Esophagus squamous epithelium (tissue), 5 donors: ENCODE measurements at regions not wholly inside any gene's neighbourhood (a gene's known extent, or its start where the extent isn't known, plus 50 kb on each side); places are given as distances from the start of the nearest gene placed in this dataset.

Source experiments
- DNase-seq: peaks from one replicate; lab custom pipeline; 2025; lab: John Stamatoyannopoulos, UW
- H3K27ac ChIP-seq, 4 donors: fragments of 200-600 bp; sonication (generic); one replicate each; pipeline ENCODE4 v1.5.1; 2016 to 2019; ENCODE audit warnings: mild to moderate bottlenecking in 1 of 4
- H3K27me3 ChIP-seq, 4 donors: fragments of 200-600 bp; sonication (generic); 1 replicate in 3 of 4; 2 replicates in 1 of 4; pipeline versions ENCODE4 v1.5.1 to v1.6.0; 2017 to 2021; ENCODE audit warnings: antibody characterized with exemption in 1 of 4
- H3K36me3 ChIP-seq, 3 donors: fragments of 200-600 bp; sonication (generic); one replicate each; pipeline ENCODE4 v1.5.1; 2016 to 2019
- H3K4me1 ChIP-seq, 3 donors: fragments of 200-600 bp; sonication (generic); one replicate each; pipeline ENCODE4 v1.5.1; 2017 to 2019
- H3K4me3 ChIP-seq, 4 donors: fragments of 200-600 bp; sonication (generic); 1 replicate in 3 of 4; 2 replicates in 1 of 4; pipeline ENCODE4 v1.5.1; 2016 to 2019; ENCODE audit warnings: mild to moderate bottlenecking in 2 of 4, moderate library complexity in 1 of 4
- H3K9me3 ChIP-seq, 3 donors: fragments of 200-600 bp; sonication (generic); one replicate each; pipeline ENCODE4 v1.5.1; 2016 to 2019
- POLR2A ChIP-seq, 4 donors: fragments of 450-650 bp; IDR thresholded peaks; one replicate each; pipeline ENCODE4 v1.6.1; 2017; ENCODE audit warnings: antibody characterized with exemption in 4 of 4, mild to moderate bottlenecking in 4 of 4, moderate library complexity in 3 of 4
- WGBS, 2 donors: methylation state at CpG; one replicate each; pipeline ENCODE4 v1.1.5; 2018; 5-methylcytosine and 5-hydroxymethylcytosine counted together
- intact Hi-C: fragments of 100-400 bp; cut with DNase I; formaldehyde crosslinking; loops from one replicate; pipeline ENCODE4 v1.15.0; 2022
- TF ChIP-seq, protein P1 (sequence below), 6 experiments: fragments of 450-650 bp in 4 of 6; fragments of 200-600 bp in 2 of 6; sonication (generic) in 2 of 6; IDR thresholded peaks; one replicate each; pipeline ENCODE4 v1.5.1; 2016 to 2019; ENCODE audit warnings: antibody characterized with exemption in 6 of 6, mild to moderate bottlenecking in 4 of 6, moderate library complexity in 4 of 6
- donor health status: DM: yes; HTN: yes; CAD: no.

DNA sequence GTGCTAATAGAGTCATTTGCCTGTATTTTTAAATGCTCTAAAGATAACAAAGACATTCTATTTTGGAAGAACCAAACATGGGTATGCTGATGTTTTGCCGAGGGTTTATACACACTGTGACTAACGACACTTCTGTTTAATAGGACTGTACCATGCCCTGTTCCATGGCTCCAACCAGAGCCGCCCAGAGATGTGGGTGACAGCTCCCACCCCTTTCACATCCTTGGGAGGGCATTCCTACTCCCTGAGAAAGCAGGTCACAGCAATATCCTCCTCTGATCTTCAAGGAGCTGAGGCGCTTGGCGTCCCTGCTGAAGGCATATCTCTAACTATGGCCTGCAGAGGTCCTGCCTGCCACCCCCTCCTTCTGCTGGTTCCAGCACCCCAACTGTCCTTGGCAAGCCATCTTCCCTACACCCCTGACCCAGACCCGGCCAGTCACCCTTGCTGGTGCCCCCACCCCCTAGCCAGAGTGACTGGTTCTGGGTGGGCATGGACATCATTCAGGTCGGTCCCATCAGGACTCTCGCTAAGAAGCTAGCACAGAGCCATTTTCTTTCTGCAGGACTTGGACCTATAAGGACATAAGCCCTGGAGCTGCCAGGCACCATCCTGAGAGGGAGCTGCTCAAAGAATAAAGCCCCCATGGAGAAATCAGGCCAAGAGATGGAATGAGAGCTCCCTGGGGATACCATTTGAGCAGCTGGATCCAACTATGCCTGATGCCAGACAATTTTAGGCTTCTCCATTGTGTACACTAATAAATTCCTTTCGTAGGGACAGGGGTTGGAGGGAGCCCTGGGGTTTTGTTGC lies 381.3 kb downstream of the CTTN start:
- Histone ChIP-seq H3K9me3 (no peaks in the 10 kb centered on the region), H3K27me3 (no peaks in the 10 kb centered on the region), H3K27ac (peak overlapping the region in 3 of 4 donors; percentile 44 to 76 (median 56)), H3K4me1 (no peaks in the 10 kb centered on the region), H3K36me3 (no peaks in the 10 kb centered on the region), H3K4me3 (no peak overlapping the region)
- TF ChIP-seq POLR2A (IDR thresholded peaks at IDR 0.05) = no peak
- TF ChIP-seq, protein P1, sequence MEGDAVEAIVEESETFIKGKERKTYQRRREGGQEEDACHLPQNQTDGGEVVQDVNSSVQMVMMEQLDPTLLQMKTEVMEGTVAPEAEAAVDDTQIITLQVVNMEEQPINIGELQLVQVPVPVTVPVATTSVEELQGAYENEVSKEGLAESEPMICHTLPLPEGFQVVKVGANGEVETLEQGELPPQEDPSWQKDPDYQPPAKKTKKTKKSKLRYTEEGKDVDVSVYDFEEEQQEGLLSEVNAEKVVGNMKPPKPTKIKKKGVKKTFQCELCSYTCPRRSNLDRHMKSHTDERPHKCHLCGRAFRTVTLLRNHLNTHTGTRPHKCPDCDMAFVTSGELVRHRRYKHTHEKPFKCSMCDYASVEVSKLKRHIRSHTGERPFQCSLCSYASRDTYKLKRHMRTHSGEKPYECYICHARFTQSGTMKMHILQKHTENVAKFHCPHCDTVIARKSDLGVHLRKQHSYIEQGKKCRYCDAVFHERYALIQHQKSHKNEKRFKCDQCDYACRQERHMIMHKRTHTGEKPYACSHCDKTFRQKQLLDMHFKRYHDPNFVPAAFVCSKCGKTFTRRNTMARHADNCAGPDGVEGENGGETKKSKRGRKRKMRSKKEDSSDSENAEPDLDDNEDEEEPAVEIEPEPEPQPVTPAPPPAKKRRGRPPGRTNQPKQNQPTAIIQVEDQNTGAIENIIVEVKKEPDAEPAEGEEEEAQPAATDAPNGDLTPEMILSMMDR (IDR thresholded peaks at IDR 0.05) = no peak
- 60 to 73% methylated on average over 4 to 7 of the region's 9 CpGs for WGBS, 2 donors
- intact Hi-C loops = no loop called here
- DNase-seq = no peak

DNA sequence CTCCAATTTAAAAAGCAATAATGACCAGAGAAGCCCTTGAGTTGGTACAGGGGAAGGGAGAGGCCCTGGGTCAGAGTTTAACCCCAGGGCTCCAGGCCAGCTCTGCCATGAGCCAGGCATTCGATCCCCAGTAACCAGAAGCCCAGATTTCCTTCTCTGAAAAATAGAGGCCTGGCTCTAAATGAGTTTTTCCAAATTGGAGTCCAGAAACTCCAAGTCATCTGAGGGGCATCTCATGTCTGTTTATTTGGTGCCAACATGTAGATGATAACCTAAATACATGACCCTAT lies 381.9 kb downstream of the CTTN start:
- Histone ChIP-seq H3K27me3 (no peaks in the 10 kb centered on the region), H3K4me3 (no peak overlapping the region), H3K36me3 (no peaks in the 10 kb centered on the region), H3K27ac (peak overlapping the region in 3 of 4 donors; percentile 44 to 76 (median 56)), H3K4me1 (no peaks in the 10 kb centered on the region), H3K9me3 (no peaks in the 10 kb centered on the region)
- DNase-seq = no peak
- intact Hi-C loops = no loop called here
- WGBS, 2 donors = 40 to 91% methylated on average over 1 of the region's 1 CpG
- no peak for TF ChIP-seq POLR2A (IDR thresholded peaks at IDR 0.05)
- TF ChIP-seq, protein P1 (IDR thresholded peaks at IDR 0.05) = no peak

DNA sequence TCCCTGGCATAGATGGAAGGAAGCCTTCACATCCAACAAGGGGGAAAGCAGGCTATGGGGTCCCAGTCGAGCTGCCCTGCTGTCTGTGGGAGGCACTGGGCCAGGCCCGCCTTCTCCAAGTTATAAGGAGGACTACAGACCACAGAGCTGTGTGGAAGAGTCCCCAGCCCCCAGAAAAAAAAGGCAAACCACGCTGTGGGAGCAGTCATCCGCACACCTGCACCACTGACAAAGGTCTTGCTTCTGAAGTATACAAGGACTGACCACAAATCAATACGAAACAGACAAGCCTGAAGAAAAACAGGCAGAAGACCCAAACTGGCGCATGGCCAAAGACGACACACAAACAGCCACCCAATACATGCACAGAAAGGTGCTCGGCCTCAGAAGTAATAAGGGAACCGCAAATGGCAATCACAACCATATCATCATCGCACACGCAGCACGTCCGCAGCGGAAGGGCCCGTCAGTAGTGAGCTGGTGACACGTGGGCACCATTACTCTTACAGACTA lies 384.1 kb downstream of the CTTN start:
- Histone ChIP-seq H3K27me3 (no peaks in the 10 kb centered on the region), H3K4me3 (no peak overlapping the region), H3K27ac (no peak overlapping the region), H3K4me1 (no peaks in the 10 kb centered on the region), H3K36me3 (no peaks in the 10 kb centered on the region), H3K9me3 (no peaks in the 10 kb centered on the region)
- no peak for DNase-seq
- no peak for TF ChIP-seq POLR2A (IDR thresholded peaks at IDR 0.05)
- TF ChIP-seq, protein P1 (IDR thresholded peaks at IDR 0.05) = no peak
- intact Hi-C loops = no loop called here
- 65 to 78% methylated on average over 12 to 15 of the region's 16 CpGs for WGBS, 2 donors

DNA sequence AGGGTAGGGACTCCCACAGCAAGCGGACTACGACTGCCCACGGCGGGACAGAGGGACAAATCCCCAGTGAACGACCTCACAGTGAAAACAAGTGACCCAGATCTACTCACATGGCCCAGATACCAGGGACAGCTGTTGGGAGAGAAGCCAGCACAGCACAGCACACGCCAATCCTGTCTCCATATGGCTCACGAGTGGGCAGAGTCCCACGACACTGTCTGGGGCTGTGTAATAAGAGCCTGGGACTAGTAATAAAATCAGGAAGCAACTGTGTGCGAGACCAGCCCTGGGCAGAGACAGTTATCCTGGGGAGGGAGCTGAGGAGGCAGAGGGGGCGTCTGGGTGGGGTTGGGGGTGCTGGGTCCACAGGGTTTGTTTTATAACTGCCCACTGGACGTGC lies 385.0 kb downstream of the CTTN start:
- 50 to 68% methylated on average over 6 to 9 of the region's 11 CpGs for WGBS, 2 donors
- TF ChIP-seq, protein P1 (IDR thresholded peaks at IDR 0.05) = no peak
- TF ChIP-seq POLR2A (IDR thresholded peaks at IDR 0.05) = no peak

DNA sequence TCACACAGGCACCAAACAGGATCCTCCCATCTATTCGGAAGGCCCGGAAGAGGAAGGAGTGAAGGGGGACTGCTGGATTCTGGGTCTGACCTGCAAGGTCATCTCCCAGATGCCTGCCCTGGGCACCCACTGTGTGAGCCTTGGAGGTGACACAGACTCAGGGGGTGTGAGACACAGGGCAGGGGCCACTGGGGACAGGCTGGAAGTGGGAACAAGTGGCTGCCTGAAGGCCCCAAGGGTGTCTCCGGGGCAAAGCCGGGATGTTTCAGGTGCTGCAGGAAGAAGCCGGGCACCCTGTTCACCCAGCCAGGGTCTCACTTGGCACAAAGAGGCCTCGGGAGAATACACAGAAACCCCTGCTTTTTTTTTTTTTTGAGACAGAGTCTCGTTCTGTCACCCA lies 385.5 kb downstream of the CTTN start:
- H3K27ac ChIP-seq = no peak overlapping the region
- no peaks in the 10 kb centered on the region for H3K4me1 ChIP-seq
- H3K36me3 ChIP-seq = no peaks in the 10 kb centered on the region
- H3K27me3 ChIP-seq = no peaks in the 10 kb centered on the region
- no peaks in the 10 kb centered on the region for H3K9me3 ChIP-seq
- 70 to 88% methylated on average over 7 of the region's 7 CpGs for WGBS, 2 donors
- H3K4me3 ChIP-seq = no peak overlapping the region
- intact Hi-C loops = no loop called here
- TF ChIP-seq, protein P1 (IDR thresholded peaks at IDR 0.05) = no peak
- no peak for TF ChIP-seq POLR2A (IDR thresholded peaks at IDR 0.05)
- DNase-seq = no peak

More for the DNA sequence above, 385.0 kb downstream of the CTTN start:
- DNase-seq = no peak
- Histone ChIP-seq H3K4me1 (no peaks in the 10 kb centered on the region), H3K36me3 (no peaks in the 10 kb centered on the region), H3K27ac (no peak overlapping the region), H3K27me3 (no peaks in the 10 kb centered on the region), H3K9me3 (no peaks in the 10 kb centered on the region), H3K4me3 (no peak overlapping the region)
- intact Hi-C loops = no loop called here
